ENCODE measurements at regions not wholly inside any gene's neighbourhood (a gene's known extent, or its start where the extent isn't known, plus 50 kb on each side); places are given as distances from the start of the nearest gene placed in this dataset.

DNA sequence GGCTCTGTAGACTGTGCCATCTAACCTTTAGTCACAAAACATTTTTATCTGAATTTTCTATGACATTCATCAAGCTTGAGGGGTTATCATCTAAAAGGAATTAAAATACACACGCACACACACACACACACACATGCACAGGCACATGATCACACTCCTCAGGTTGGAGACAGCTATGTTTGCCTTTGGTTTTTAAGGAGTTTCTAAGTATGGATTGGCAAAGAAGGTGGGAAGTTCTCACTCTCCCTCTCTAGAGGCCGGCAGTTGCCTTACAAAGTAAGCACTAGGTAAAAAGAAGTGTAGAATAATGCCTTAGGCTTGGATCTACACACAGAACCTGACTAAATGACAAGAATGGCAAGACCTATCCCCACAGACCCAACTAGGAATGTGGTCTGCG is 437.1 kb downstream of the ZEB2 start:
- no peak for DNase-seq
- TF ChIP-seq GATA1 (IDR thresholded peaks at IDR 0.05; ENCODE audit: low read depth, low read length) (no peak), POLR2A (IDR thresholded peaks at IDR 0.05; ENCODE audit: low read length) (no peak)

DNA sequence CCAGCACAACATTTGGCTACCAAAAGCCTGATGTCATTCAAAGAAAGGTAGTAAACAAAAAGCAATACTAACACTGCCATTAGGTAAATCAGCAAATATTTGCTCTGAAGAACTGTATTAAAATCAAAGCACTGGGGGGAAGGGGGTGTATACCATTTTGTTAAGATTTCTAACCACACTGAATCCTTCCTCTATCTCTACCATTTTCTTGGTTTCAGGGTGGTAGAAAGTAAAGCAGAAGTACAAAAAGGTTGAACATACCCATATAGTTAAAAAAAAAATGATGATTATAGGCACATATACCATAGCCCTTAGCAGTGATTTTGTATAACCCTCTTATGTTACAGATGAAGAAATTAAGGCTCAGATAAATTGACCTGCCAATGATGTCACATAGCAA is 437.6 kb downstream of the ZEB2 start:
- no peak for TF ChIP-seq GATA1 (IDR thresholded peaks at IDR 0.05; ENCODE audit: low read depth, low read length)
- no peak for TF ChIP-seq POLR2A (IDR thresholded peaks at IDR 0.05; ENCODE audit: low read length)
- no peak for DNase-seq

DNA sequence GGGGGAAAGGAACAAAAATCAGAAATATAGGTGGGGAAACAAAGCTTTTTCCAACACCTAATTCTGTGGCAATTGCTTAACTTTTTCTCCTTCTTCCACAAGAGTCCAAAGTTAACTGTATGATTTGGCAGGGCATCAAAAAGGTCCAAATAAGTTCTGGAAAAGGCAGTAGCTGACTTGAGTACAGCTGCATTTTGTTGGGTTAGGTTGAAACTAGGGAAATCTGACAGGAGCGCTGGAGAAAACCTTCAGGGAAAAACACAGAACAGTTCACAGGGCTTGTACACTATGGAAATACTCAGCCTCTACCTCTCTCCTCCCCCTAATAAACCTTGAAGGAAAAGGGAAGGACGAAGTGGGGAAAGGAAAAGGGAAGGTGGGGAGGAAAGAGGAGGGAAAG is 438.6 kb downstream of the ZEB2 start:
- DNase-seq: no peak
- TF ChIP-seq POLR2A (IDR thresholded peaks at IDR 0.05; ENCODE audit: low read length) (no peak), GATA1 (IDR thresholded peaks at IDR 0.05; ENCODE audit: low read depth, low read length) (no peak)

DNA sequence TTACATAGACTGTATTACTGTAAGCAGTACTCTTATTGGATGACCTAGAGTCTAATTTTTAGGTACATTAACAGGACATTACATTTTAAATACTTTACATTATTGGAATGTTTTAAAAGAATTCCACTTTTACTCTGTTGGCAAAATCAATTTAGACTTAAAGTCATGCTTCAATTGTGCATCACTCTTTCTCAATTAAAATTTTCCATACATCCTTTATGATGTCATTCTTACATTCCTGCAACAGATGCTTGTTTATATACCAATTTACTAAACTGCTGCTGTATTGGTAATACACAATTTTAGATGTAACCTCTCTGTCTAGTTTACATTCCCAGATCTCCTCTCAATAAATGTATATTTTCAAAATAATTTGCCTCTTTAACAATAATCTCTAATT is 440.1 kb downstream of the ZEB2 start:
- DNase-seq: no peak
- TF ChIP-seq POLR2A (IDR thresholded peaks at IDR 0.05; ENCODE audit: low read length) (no peak), GATA1 (IDR thresholded peaks at IDR 0.05; ENCODE audit: low read depth, low read length) (no peak)

DNA sequence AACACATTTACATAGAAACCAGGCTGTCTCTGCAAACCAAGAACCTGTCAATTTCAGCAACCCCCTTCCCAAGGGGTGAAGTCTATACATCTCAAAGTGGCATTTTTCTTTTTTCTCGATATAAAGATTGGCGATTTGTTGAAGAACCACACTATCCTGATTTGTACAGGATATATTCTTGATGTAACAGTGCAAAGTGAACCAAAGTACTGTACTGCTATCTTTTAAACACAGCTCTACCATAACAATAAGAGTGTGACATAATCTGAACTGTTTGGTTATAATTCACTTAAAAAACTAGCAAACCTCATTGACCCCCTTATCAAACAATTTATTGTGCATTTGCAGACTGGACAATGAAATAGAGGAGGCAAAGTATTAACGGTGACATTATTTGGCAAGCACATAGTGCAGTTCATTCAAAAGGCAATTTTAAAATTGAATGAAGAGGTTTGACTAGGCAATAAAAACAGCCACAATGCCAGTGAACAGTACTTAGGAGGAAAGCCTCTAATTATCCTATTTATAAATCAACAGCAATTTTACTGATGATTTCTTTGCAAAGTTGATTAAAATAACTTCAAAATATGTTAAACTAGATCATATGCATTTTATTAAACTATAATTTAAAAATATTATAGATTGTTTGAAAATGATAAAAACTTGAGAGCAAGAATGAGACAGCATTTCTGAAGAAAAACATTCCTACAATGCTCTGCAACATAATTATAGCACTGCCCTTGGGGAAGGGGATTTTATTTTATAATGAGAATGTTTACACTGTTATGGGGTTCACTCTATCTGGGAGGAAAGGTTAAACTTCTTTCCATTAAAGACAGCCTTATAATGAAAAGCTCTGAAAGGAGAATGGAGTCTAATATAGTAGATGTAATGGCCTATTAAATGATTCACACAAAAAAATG is 440.9 kb downstream of the ZEB2 start:
- no peak for DNase-seq
- TF ChIP-seq GATA1 (IDR thresholded peaks at IDR 0.05; ENCODE audit: low read depth, low read length) (no peak), POLR2A (IDR thresholded peaks at IDR 0.05; ENCODE audit: low read length) (no peak)

DNA sequence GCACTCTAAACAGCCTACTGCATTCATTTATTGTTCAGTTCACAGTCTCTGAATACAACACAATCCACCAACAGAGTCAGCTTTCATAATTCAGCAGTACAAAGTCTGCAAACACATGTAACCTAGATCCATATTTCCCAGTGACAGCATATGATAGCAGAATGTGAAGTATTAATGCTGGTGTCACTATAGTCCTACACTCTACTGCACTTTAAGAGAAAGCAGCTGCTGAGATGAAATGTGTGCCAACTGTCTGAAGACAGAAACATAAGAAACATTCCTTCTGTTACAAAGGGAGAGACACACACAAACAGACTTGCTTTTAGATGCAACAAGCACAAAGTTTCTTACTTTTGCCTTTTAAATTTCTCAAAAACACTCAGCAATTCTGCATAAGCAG is 441.8 kb downstream of the ZEB2 start:
- no peak for DNase-seq
- TF ChIP-seq POLR2A (IDR thresholded peaks at IDR 0.05; ENCODE audit: low read length) (no peak), GATA1 (IDR thresholded peaks at IDR 0.05; ENCODE audit: low read depth, low read length) (no peak)

DNA sequence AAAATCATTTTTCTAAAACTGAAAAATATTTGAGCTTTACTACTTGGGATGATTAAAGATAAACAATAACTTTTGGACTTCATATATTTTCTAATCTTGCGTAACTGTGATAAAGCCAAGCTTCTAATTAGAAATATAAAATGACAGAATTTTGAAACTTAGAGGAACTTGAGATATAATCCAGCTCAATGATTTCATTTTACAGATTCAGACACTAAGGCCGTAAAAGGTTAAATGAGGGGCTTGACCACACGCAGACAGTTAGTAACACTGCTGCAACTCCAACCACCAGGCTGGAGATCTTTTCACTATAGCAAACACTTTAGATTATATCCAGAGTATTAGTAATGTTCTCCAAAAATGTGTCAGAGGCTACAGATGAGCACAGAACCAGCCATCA is 445.5 kb downstream of the ZEB2 start:
- TF ChIP-seq GATA1 (IDR thresholded peaks at IDR 0.05; ENCODE audit: low read depth, low read length) (no peak), POLR2A (IDR thresholded peaks at IDR 0.05; ENCODE audit: low read length) (no peak)
- no peak for DNase-seq

DNA sequence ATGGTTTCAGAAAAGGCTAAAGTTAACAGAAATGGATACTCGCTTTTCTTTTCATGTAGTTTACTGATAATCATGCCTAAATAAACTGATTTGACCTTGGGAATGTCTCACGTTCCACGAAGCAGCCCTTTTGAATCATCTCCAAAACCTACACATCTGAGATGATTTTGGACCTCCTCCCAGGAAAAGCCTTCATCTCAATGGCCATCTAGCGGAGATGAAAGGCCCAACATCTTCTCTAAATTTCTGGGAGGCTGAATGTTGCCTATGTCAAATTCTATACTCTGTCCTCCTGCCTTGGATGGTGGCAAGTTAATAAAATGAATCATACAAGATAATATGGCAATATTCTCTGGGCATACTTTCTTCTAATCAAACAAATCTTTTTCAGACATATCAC is 448.5 kb downstream of the ZEB2 start:
- TF ChIP-seq GATA1 (IDR thresholded peaks at IDR 0.05; ENCODE audit: low read depth, low read length): no peak
- no peak for TF ChIP-seq POLR2A (IDR thresholded peaks at IDR 0.05; ENCODE audit: low read length)
- no peak for DNase-seq

DNA sequence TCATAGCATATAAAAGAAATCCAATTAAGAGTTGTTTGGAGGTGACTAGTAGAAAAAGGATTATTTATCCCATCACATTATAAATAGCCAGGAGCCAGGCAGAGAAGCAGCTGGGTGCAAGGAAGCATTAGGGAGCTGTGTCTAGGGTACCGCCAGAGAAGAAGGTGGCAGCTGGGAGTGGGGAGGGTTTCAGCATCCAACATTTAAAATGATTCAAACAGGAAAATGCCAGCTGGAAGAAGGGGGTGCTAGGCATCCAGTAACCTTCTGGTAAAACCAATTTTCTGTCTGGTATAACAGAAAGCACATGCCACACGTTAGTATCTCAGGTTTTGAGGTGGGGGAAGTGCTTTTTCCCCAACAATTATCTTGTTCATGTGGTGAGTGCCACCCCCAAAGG is 452.4 kb downstream of the ZEB2 start:
- DNase-seq: no peak
- no peak for TF ChIP-seq GATA1 (IDR thresholded peaks at IDR 0.05; ENCODE audit: low read depth, low read length)
- TF ChIP-seq POLR2A (IDR thresholded peaks at IDR 0.05; ENCODE audit: low read length): no peak

DNA sequence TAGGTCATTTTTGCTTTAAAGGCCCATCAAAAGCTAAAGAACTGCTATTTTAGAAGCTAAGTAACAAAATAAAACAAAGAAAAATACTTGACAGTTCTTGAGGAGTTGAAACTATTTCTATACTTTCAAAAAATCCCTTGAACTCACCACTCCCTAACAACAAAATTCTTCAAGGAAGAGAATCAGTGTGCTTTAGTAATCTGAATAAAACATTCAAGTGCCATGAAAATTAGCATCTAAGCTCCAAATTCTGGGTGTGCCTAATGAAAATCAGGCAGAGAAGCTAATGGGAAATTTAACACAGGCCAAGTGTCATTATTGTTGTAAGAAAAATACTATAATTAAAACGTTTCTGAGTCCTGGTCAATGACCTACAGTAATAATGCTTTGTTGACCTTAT is 456.3 kb downstream of the ZEB2 start:
- DNase-seq: no peak
- TF ChIP-seq GATA1 (IDR thresholded peaks at IDR 0.05; ENCODE audit: low read depth, low read length): no peak

DNA sequence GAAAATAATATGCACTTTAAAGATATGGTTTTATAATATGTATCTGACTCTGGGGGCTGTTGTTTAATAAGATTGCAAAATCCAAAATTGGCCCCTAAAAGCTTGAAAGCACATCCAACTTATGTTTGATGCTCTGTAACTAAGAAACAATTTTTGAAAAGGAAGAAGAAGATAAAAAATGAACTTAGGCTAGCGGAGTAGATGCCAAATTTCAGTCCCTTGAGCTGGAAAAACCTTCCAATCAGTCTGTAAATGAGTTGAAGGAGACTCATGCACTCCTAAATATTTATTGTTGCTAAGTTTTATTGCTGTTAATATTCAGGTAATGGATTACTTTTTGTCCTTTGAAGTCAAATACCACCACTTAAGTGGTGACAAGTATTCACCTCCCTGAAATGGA is 465.0 kb downstream of the ZEB2 start:
- TF ChIP-seq POLR2A (IDR thresholded peaks at IDR 0.05; ENCODE audit: low read length) (no peak), GATA1 (IDR thresholded peaks at IDR 0.05; ENCODE audit: low read depth, low read length) (no peak)
- DNase-seq: no peak

DNA sequence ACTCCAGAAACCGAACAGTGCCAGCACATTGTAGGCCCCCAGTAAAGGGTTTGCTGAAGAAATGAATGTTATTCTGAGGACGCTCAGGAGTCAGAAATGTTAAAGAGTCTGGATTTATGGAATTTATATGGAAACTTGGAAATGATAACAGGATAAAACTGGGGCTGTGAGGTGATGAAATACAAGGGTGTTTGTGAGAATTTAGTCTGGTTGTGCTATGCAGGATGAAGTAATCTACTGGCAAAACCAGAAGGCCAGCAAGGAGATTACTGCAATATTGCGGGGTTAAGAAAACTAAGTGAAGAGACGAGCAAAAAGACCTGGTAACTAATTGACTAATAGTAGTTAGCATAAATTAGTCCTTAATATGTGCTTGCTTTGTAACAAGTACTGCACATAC is 467.8 kb downstream of the ZEB2 start:
- DNase-seq: no peak
- TF ChIP-seq POLR2A (IDR thresholded peaks at IDR 0.05; ENCODE audit: low read length) (no peak), GATA1 (IDR thresholded peaks at IDR 0.05; ENCODE audit: low read depth, low read length) (no peak)

DNA sequence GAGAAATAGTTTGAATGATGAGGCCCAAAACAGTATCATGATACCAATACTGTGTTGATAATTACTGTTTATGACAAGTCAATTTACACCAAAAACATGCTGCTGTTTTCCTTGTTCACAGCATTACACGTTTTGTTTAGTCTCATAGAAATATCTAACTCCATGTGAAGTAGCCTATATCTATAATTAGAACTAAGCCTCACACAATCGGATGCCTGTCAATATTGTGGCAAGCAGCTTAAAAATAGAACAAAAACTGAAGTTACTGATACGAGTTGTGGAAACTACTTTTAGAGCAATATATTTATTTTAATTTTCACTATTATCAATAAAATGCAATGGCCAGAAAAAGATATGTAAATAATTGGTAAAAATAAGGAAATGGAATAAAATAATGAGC is 470.8 kb downstream of the ZEB2 start:
- TF ChIP-seq GATA1 (IDR thresholded peaks at IDR 0.05; ENCODE audit: low read depth, low read length) (no peak), POLR2A (IDR thresholded peaks at IDR 0.05; ENCODE audit: low read length) (no peak)
- DNase-seq: no peak

DNA sequence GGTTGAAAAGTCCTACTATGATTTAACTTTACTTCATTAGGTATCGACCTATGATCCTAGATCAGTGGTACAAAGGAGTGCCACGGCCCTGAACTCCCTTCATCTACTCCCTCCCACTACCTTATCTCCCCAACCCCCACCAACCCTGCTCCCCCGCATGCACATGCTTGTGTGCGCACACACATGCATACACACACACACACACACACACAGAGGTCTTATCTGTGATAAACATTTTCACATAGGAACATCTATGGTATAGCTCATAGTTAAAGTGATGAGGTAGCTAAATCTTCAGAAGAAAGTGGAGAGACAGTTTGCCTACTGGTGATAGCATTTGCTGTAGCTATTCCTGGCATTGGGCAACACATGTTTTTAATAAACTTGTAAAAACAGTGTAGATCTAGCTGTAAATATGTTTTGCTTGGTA is 471.3 kb downstream of the ZEB2 start:
- TF ChIP-seq POLR2A (IDR thresholded peaks at IDR 0.05; ENCODE audit: low read length) (no peak), GATA1 (IDR thresholded peaks at IDR 0.05; ENCODE audit: low read depth, low read length) (no peak)
- peak; percentile 34 to 77 for DNase-seq

DNA sequence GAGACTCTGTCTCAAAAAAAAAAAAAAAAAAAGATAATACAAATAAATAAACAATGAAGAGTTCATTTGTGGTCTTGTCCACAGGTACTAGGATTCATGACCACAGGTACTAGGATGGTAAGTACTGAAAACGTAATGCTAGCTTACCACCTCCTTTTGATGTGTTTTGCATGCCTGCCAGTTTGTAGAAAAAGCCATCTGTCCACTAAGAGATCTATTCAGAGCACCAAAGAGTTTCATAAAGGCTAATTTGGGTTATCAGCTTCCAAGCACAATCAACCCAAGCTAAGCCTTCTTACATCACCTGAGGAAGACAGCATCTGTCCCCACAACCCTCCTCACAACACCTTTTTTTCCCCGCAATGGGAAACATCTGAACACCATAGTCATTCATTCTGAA is 477.2 kb downstream of the ZEB2 start:
- no peak for DNase-seq
- no peak for TF ChIP-seq GATA1 (IDR thresholded peaks at IDR 0.05; ENCODE audit: low read depth, low read length)
- no peak for TF ChIP-seq POLR2A (IDR thresholded peaks at IDR 0.05; ENCODE audit: low read length)

Measured in erythroblast (primary cell).